Astrocyte (in vitro differentiated cells and primary cell): ENCODE measurements at regions not wholly inside any gene's neighbourhood (a gene's known extent, or its start where the extent isn't known, plus 50 kb on each side); places are given as distances from the start of the nearest gene placed in this dataset.

Experiments
- DNase-seq: peaks from one replicate; pipeline ENCODE4 v3.0.0-alpha.2; 2010; ENCODE audit warnings: low read depth
- FAIRE-seq: peaks from 2 replicates; lab custom pipeline; 2011; peaks lifted over from hg19 to GRCh38; lab: Jason Lieb, UNC
- H2AFZ ChIP-seq: 2 replicates; pipeline ENCODE4 v1.6.0; 2012; ENCODE audit warnings: low read depth, low read length, inconsistent platforms
- H3K27ac ChIP-seq: 2 replicates; pipeline ENCODE4 v1.5.1; 2011; ENCODE audit warnings: low read depth, low read length, inconsistent platforms
- H3K27me3 ChIP-seq: 2 replicates; pipeline ENCODE4 v1.6.0; 2011; ENCODE audit warnings: low read length, inconsistent platforms; ENCODE audit not compliant: insufficient read depth
- H3K36me3 ChIP-seq: 2 replicates; pipeline ENCODE4 v1.5.1; 2011; ENCODE audit warnings: low read length, inconsistent platforms; ENCODE audit not compliant: insufficient read depth
- H3K4me1 ChIP-seq: 2 replicates; pipeline ENCODE4 v1.5.1; 2011; ENCODE audit warnings: low read length, inconsistent platforms; ENCODE audit not compliant: insufficient read depth
- H3K4me2 ChIP-seq: 2 replicates; pipeline ENCODE4 v1.6.0; 2012; ENCODE audit warnings: low read length, inconsistent platforms
- H3K4me3 ChIP-seq: 2 replicates; pipeline ENCODE4 v1.5.1; 2011; ENCODE audit warnings: low read depth, mild to moderate bottlenecking, low read length, inconsistent platforms; ENCODE audit not compliant: insufficient read depth
- H3K79me2 ChIP-seq: 2 replicates; pipeline ENCODE4 v1.6.0; 2012; ENCODE audit warnings: mild to moderate bottlenecking, low read length, inconsistent platforms; ENCODE audit not compliant: insufficient read depth
- H3K9ac ChIP-seq: 2 replicates; pipeline ENCODE4 v1.6.0; 2012; ENCODE audit warnings: mild to moderate bottlenecking, low read length, inconsistent platforms
- H3K9me3 ChIP-seq: 2 replicates; pipeline ENCODE4 v1.5.1; 2012; ENCODE audit warnings: low read depth, mild to moderate bottlenecking, low read length, inconsistent platforms; ENCODE audit not compliant: insufficient read depth
- H4K20me1 ChIP-seq: 2 replicates; pipeline ENCODE4 v1.6.0; 2012; ENCODE audit warnings: low read length, inconsistent platforms; ENCODE audit not compliant: insufficient read depth
- H3K27ac Mint-ChIP-seq: one replicate; pipeline ENCODE4 v1.8.0; 2021; ENCODE audit warnings: mild to moderate bottlenecking, mixed read lengths; ENCODE audit not compliant: unreplicated experiment
- H3K27me3 Mint-ChIP-seq: one replicate; pipeline ENCODE4 v1.8.0; 2021; ENCODE audit warnings: low read depth, mixed read lengths; ENCODE audit not compliant: unreplicated experiment
- H3K36me3 Mint-ChIP-seq: one replicate; pipeline ENCODE4 v1.8.0; 2021; ENCODE audit warnings: low read depth, mixed read lengths; ENCODE audit not compliant: unreplicated experiment
- H3K4me1 Mint-ChIP-seq: one replicate; pipeline ENCODE4 v1.8.0; 2021; ENCODE audit warnings: low read depth, mixed read lengths; ENCODE audit not compliant: unreplicated experiment
- H3K4me3 Mint-ChIP-seq: one replicate; pipeline ENCODE4 v1.8.0; 2021; ENCODE audit warnings: mild to moderate bottlenecking, moderate library complexity, mixed read lengths; ENCODE audit not compliant: unreplicated experiment
- H3K9me3 Mint-ChIP-seq: one replicate; pipeline ENCODE4 v1.8.0; 2021; ENCODE audit warnings: mild to moderate bottlenecking, mixed read lengths; ENCODE audit not compliant: unreplicated experiment
- CTCF ChIP-seq: IDR thresholded peaks from 2 replicates; pipeline ENCODE4 v1.5.1; 2011; ENCODE audit warnings: low read depth, mild to moderate bottlenecking, inconsistent platforms, low read length, moderate library complexity; ENCODE audit not compliant: insufficient read depth
- EZH2 ChIP-seq: IDR thresholded peaks from 2 replicates; pipeline ENCODE4 v1.6.1; 2012; ENCODE audit warnings: mild to moderate bottlenecking, low read length, inconsistent platforms; ENCODE audit not compliant: insufficient read depth

- Mint-ChIP-seq H3K4me3 (peak overlapping the region; percentile 1), H3K36me3 (no peaks in the 10 kb centered on the region), H3K9me3 (no peaks in the 10 kb centered on the region), H3K27ac (peak overlapping the region; percentile 100), H3K27me3 (no peaks in the 10 kb centered on the region), H3K4me1 (peaks cover 38% of the 10 kb centered on the region)
- no peaks in the 10 kb centered on the region for H3K79me2 ChIP-seq
- H3K4me3 ChIP-seq: no peak overlapping the region
- FAIRE-seq (no peak), DNase-seq (no peak)
- no peaks in the 10 kb centered on the region for H3K9me3 ChIP-seq
- H2AFZ ChIP-seq: peak overlapping the region; percentile 11
- TF ChIP-seq CTCF (no peak), EZH2 (no peak)
- no peak overlapping the region for H3K9ac ChIP-seq
- peaks cover 43% of the 10 kb centered on the region for H3K4me1 ChIP-seq
- no peaks in the 10 kb centered on the region for H3K27me3 ChIP-seq
- H3K36me3 ChIP-seq: no peaks in the 10 kb centered on the region
- H4K20me1 ChIP-seq: no peaks in the 10 kb centered on the region
- no peak overlapping the region for H3K4me2 ChIP-seq
- peak overlapping the region; percentile 98 for H3K27ac ChIP-seq
These were observed 124.1 kb upstream of the STC2 start for GRCh38 chr5:173452119-173452905.

GRCh38 chr5:173451651-173452050 lies 123.4 kb upstream of the STC2 start:
- H3K79me2 ChIP-seq: no peaks in the 10 kb centered on the region
- Mint-ChIP-seq H3K36me3 (no peaks in the 10 kb centered on the region), H3K9me3 (no peaks in the 10 kb centered on the region), H3K4me3 (no peak overlapping the region), H3K4me1 (peaks cover 35% of the 10 kb centered on the region), H3K27me3 (no peaks in the 10 kb centered on the region), H3K27ac (no peak overlapping the region)
- H3K4me2 ChIP-seq: no peak overlapping the region
- no peak for FAIRE-seq
- H3K4me1 ChIP-seq: peaks cover 37% of the 10 kb centered on the region
- no peak overlapping the region for H3K4me3 ChIP-seq
- TF ChIP-seq EZH2 (no peak), CTCF (no peak)
- peak overlapping the region; percentile 11 for H3K27ac ChIP-seq
- H3K9me3 ChIP-seq: no peaks in the 10 kb centered on the region
- no peak overlapping the region for H3K9ac ChIP-seq
- DNase-seq: no peak
- no peaks in the 10 kb centered on the region for H3K27me3 ChIP-seq
- no peak overlapping the region for H2AFZ ChIP-seq
- no peaks in the 10 kb centered on the region for H4K20me1 ChIP-seq
- H3K36me3 ChIP-seq: no peaks in the 10 kb centered on the region

GRCh38 chr5:173451031-173451430 lies 122.8 kb upstream of the STC2 start:
- no peaks in the 10 kb centered on the region for H3K36me3 Mint-ChIP-seq
- DNase-seq (no peak), FAIRE-seq (no peak)
- Histone ChIP-seq H3K36me3 (no peaks in the 10 kb centered on the region), H3K4me1 (peaks cover 31% of the 10 kb centered on the region), H3K27ac (peak overlapping the region; percentile 11), H3K9ac (no peak overlapping the region), H4K20me1 (no peaks in the 10 kb centered on the region), H3K4me2 (no peak overlapping the region), H3K9me3 (no peaks in the 10 kb centered on the region), H3K27me3 (no peaks in the 10 kb centered on the region), H2AFZ (no peak overlapping the region), H3K4me3 (no peak overlapping the region), H3K79me2 (no peaks in the 10 kb centered on the region)
- no peak overlapping the region for H3K27ac Mint-ChIP-seq
- TF ChIP-seq EZH2 (no peak), CTCF (peak; percentile 26)
- H3K27me3 Mint-ChIP-seq: no peaks in the 10 kb centered on the region
- no peaks in the 10 kb centered on the region for H3K9me3 Mint-ChIP-seq
- H3K4me3 Mint-ChIP-seq: no peak overlapping the region
- peaks cover 30% of the 10 kb centered on the region for H3K4me1 Mint-ChIP-seq
